Inflammatory macrophage (primary cell): ENCODE measurements at regions not wholly inside any gene's neighbourhood (a gene's known extent, or its start where the extent isn't known, plus 50 kb on each side); places are given as distances from the start of the nearest gene placed in this dataset.
"Not testable (repeated sequence)": the region's sequence is repeated elsewhere in the genome, so short reads cannot be mapped to it uniquely, and the experiment has no call there.

Experiments
- DNase-seq, 2 donors: peaks; one replicate each; pipeline ENCODE4 v3.0.0-alpha.2; 2020 to 2022

DNA sequence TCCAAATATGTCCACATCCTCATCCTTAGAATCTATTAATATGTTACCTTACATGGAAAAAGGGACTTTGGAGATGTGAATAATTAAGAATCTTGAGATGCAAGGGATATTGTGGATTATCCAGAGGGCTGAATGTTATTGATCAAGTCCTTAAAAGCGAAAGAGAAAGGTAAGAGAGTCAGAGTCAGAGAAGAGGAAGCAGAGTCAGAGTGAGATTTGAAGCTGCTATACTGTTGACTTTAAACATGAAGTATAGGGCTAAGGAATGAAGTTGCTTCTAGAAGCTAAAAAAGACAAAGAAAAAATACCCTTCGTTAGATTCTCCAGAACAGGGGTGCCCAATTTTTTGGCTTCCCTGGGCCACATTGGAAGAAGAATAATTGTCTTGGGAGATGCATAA is 627.2 kb upstream of the SLITRK6 start:
- DNase-seq, result no peak

DNA sequence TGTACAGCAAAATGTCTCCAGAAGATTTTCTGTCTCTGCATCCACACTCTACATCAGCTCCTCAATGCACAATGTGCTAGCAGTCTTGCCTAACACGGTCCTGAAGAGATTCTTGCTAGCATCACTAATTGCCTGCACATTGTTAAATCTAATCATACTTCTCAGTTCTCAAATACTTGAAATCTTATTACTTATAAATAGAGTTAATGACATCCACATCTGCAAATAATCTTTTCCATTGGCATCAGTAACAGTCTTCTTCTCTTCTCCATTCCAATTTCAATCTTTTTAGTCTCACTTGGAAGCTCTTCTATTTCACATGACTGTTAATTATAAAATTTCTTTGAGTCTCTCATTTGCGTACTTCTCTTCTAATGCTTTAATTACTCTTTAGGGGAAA is 630.5 kb upstream of the SLITRK6 start:
- no peak for DNase-seq

DNA sequence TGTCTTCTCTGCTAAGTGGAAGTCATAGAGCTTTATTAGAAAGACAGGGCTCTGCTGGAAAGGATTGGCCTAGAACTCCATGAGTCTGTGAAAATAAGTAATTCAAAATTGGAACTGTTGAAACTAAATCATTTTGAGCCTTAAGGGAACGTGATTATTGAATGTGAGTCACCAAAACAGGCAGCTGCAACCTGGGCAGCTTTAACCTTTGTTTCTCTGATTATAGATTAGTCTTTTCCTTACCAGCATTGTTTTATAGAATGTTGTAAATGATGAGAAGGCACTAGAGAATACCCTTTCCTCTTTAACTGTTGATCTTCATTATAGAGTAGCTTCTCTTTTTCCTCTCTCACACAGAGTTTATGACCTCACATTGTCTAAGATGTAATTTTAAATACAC is 638.8 kb upstream of the SLITRK6 start:
- no peak for DNase-seq

DNA sequence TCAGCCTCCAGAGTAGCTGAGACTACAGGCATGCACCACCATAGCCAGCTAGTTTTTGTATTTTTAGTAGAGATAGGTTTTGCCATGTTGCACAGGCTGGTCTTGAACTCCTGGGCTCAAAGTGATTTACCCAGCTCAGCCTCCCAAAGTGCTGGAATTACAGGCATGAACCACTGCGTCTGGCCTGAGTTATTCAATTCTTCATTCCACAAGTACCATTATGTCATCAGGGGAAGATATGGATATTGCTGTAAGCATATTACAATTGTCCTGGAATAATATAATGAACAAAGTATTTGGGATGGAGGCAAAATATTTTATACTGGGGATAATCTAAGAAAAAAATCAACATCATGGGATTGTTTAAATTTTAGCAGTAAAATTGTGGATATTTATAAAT is 646.0 kb upstream of the SLITRK6 start:
- DNase-seq, result no peak

DNA sequence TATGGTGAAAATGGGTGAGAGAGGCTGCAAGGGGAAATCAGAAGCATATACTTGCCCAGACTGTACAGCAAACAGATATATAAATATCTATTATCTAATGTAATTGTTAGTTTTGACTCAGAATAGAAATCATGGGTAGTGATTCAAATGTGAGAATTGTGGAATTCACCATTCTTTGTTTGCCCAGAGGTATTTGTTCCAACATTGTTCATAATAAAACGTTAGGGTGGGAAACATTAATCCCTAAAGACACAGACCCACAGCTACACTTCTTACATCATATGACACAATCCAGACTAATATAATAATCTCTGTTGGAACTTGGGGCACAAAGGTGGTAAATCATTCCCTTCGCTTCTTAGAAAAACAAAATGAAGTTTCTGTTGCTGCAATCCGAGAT is 646.5 kb upstream of the SLITRK6 start:
- no peak for DNase-seq

DNA sequence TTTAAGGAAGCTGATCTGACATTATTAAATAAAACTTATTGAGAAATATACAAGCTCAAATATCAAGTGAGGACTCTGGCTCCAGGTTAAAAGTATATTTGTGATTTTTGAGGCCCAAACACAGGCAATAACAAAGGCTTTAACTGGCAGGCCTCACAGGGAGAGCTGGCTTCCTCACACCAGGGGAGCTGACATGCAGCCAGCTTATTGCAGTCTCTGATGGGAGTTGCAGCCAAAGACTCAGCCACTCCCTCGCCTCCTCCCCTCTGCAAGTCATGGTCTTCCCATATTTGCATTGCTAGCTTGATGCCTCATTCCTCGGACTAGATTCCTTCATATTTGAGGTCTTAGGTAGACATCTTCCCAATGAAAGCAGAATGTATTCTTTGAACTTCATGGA is 647.1 kb upstream of the SLITRK6 start:
- no peak for DNase-seq

DNA sequence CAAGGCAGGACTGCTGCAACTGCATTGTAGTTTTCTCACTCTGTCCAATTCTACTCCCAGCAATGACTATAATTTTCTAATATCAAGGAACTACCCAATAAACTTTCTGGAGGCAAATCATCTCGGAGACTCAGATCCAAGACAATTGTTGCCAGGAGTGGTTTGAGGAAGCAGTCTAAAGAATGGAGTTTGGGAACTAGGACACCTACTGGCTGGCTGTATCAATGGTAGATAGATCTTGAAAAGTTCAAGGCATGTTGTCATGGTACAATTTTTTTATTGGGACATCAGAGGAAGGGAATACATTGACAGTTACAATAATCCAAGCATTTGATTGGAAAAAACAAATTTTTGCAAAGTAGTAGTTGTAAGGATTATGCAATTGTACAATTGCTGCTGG is 648.3 kb upstream of the SLITRK6 start:
- DNase-seq, result no peak

DNA sequence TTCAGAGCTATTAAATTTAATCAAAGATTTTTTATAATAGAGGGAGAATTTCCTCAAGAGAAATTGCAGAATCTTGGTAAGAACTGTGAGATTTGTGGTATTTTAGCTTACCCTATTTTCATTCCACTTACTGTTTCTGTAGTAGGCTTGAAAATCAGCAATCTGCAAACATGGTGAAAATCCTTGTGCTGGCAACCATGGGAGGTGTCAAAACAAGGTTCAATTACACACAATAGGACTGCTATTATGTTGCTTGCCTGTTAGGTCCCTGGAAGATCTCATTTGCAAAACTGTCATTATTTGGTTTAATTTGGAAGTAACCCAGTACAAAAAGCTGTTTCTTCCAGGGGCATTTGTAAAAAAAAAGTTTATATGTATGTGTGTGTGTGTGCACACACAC is 662.8 kb upstream of the SLITRK6 start:
- no peak for DNase-seq

DNA sequence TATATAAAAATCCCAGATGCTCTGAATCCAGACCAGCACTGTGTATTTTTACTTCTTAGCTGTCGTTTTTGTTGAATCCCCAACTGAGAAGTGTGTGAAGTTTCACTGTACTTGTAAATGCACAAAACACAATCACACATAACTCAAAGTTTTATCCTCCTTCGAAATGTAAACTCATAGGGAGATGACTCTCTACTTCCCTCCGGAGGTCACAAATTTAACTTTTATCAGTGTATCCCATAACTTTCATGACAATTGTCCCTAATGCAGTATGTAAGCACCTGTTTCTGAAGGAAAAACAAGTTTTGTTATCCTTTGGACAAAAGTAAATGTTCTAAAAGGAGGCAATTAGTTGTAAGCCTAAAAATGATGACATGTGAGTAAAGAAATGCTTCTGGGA is 665.0 kb upstream of the SLITRK6 start:
- no peak for DNase-seq

DNA sequence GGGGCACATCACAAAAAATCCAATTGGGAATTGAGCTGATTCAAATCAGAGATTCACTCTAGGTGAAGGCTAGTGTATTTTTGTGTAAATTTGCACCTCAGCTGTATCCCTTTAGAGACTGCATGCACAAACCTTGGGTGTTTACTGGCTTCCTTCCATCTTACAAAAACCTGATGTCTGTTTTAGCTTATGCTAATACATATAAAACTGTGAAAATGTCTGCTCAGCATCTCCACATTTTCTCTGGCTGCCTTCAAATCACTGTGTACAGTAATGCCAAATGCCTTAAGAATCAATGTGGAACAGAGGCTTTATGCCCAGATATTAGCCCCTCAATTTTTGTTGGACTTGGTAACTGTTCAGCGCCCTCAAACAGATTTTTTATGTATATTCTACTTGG is 675.8 kb upstream of the SLITRK6 start:
- DNase-seq, result no peak

DNA sequence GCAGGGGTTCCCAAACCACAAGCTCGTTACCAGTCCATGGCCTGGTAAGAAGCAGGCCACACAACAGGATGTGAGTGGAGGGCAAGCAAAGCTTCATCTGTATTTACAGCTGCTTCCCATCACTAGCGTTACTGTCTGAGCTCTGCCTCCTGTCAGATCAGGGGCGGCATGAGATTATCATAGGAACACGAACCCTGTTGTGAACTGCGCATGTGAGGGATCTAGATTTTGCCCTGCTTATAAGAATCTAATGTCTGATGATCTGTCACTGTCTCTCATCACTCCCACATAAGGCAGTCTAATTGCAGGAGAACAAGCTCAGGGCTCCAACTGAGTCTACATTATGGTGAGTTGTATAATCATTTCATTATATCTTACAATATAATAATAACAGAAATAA is 677.4 kb upstream of the SLITRK6 start:
- DNase-seq, result no peak

DNA sequence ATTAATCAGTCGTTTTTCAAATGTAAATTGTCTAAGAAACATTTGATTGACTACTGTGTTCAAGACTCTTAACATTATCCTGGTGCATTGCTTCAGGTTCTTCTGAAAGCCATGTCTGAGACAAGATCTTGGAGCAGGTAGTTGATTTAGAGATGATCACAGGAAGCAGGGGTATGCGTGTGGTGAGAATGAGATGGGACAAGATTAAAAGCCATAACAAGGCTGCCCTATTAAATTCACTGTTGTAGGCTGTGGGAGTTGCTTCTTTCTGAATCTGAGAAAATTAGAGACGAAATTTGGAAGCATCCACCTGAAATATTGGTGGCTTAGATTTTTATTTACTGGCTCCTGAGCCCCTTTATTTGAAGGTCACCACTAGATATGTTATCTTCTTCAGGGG is 687.4 kb upstream of the SLITRK6 start:
- no peak for DNase-seq

DNA sequence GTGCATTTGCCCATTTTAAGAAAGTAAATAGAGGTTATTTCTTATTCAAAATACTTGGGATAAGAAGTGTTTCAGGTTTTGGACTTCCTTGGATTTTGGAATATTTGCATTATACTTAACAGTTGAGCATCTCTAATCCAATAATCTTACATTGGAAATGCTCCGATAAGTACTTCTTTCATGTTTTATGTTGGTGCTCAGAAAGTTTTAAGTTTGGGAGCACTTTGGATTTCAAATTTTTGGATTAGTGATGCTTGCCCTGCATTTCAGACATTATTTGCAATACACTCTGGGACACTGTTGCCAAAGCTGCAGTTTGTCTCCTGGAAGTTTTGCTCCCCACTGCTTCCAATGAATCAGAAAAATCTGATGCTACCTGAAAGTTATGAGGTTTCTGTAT is 691.9 kb upstream of the SLITRK6 start:
- DNase-seq, result no peak

DNA sequence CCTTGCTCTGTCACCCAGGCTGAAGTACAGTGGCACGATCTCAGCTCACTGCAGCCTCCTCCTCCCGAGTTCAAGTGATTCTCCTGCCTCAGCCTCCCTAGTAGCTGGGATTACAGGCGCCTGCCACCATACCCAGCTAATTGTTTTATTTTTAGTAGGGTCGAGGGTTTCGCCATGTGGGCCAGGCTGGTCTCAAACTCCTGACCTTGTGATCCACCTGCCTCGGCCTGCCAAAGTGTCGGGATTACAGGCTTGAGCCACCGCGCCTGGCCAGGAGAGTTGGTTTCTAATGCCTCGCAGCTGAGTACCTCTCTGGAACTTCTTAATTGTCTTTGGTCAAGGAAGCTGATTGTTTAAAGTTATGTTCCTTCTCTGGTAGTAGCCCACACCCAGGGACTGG is 702.7 kb upstream of the SLITRK6 start:
- DNase-seq, result not testable (repeated sequence)

DNA sequence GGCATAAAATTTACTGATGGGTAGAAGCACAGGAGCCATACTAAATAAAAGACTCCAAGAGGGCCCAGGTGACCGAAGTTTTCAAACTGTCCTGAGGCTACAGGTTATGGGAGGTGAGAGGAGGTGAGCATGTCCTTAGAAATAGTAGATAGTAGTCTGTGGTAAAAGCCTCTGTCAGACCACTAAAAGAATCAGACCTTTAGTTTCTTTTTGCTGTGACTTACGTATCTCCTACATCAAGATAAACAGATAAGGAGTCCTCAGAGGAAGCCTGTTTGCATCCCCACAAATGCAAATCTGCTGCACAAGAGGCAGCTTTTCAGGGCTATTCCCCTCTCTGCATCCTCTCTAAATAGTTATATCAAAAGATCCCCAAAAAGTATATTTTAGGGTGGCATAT is 711.6 kb upstream of the SLITRK6 start:
- no peak for DNase-seq

DNA sequence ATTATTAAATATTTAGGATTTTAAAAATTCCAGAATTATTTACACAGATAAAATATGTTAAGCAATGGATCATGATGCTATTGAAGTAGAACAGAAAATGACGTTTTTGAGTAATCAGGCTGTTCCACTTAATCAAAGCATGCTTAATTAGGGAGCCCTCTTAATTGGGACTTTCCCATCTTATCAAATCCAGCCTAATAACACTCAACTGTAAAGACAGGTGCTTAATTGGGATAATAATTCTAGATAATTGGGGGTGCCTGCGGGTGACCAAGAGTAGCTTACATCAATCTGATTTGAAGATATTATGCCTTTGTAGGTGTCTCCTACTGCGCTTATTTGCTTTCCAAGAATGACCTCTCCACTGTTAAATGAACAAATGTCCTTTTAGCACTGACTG is 742.2 kb upstream of the SLITRK6 start:
- DNase-seq, result no peak

DNA sequence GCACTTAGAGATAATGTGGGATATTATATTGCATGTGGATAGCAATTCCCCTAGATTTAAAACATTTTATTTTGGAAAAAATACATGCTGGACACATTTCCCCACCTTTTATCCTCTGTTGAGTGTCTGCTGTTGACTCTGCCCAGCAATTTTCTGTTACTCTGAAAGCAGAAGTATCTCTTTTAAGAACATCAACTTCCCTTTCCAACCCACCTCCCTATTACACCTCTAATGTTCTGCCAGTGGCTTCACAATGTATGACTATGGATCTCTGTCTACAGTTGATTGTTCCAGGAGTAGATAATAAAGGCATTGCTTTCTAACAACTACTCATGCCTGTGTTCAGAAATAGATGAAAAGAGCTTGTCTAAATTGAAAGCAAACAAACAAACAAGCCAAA is 754.8 kb upstream of the SLITRK6 start:
- no peak for DNase-seq

DNA sequence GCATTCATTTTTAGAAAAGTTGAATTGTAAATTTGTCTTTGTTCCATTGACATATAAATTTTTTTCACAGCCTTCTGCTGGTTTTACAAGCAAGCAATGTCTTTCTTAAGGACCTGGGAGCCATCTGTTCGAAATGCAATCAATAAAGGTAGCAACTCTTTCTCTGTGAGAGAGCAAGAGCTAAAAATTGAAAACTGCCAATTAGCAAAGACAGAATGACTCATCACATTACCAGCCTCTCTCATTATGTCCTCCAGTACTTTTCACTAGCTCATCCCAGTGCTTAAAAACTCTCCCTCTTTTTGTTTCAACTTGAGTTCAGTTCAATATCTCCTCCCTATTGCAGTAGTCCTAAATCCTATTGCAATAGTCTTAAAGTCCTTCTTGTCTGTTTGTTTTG is 760.7 kb upstream of the SLITRK6 start:
- no peak for DNase-seq

DNA sequence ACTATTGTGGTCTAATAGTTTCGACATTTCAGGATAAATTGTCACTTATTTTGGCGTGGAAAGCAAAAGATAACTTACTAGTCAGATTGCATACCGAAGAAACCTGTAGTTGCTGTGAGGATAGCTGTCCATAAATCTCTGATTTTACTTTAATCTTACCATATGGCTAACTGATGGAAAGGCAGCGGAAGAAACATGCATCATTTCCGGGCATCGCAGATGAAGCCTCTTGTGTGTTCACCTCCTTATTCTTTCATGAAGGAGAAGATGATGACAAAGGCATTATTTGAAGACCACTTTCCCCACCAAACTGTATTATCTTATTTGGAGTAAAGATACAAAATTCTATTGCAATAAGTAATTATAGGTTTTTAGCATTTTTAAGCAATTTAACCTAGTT is 763.6 kb upstream of the SLITRK6 start:
- DNase-seq, result no peak

DNA sequence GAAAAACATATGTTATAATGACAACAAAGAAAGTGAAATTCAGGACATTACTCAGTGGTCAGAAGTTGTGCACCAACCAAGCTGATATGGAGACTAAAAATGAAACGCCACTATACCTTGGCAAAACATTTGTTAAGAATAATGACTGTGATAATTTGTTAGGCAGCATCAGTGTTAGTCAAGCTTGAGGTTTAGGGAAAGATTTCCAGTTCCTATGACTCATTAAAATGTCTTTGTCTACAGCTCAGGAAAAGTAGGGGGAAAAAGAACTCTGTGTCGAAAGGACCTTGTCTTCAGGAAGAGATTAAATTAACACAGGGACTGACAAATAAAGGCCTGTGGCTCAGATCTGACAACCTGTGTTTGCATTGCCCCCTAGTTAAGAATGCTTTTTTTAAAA is 764.1 kb upstream of the SLITRK6 start:
- no peak for DNase-seq

DNA sequence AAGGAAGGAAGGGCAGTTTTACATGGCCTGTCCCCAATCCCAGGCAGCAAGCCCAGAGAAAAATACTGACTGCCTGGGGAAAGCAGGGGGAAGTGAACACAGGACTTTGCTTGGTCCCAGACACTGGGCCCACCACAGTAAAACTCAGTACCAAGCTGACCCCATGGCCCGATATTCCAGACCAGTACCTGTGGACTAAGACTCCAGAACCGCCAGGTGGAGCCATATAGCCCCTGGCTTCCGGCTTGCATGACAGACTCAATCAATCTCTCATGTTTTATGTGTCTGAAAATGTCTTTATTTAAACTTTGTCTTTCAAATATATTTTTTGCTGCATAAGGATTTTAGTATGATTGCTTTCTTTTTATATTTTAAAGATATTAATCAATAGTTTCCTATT is 767.9 kb upstream of the SLITRK6 start:
- no peak for DNase-seq

DNA sequence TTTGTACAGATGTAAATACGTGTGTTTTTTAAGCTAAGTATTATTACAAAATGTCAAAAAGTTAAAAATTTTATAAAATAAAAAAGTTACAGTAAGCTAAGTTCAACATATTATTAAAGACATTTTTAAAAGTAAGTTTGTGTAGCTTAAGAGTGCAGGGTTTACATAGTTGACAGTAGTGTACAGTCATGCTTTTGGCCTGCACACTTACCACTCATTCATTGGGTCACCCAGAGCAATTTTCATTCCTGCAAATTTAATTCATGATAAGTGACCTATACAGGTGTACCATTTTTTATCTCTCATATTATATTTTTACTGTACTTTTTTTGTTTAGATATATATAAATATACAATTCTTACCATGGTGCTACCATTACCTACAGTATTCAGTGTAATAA is 769.9 kb upstream of the SLITRK6 start:
- DNase-seq, result no peak

DNA sequence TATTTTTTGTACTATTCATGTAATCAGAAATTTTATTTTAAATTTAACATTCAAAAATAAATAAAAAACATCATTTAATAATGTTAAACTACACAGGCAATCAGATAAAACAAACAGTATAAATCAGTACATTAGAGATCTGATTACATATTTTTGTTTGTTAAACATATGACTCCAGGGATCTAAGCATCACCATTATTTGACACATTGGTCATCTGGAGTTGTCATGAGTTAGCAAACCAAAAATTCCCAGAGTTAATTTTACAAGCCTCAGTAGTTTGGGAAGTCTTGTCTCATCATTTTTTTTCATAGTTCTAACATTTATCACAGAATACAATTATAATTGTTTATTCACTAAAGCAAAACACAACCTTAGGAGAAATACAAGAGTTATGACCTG is 770.8 kb upstream of the SLITRK6 start:
- DNase-seq, result no peak

DNA sequence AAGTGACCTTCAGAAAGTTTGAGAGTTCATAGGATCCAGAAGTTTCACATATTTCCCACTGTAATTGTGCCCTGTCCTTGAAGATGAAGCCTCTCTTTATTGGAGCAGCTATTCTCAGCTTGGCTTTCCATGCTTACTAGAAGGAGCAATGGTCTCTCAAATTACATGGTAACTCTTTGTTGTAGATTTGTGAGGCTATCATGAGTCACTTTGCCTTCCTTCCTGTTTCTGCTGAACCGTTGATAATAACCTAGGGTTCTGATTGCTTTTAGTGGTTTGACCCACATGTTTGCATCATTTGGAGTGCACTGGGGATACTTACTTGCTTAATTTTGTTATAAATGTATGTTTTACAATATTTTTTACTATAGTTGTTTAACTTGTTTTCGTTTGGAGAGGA is 772.9 kb upstream of the SLITRK6 start:
- DNase-seq, result no peak

DNA sequence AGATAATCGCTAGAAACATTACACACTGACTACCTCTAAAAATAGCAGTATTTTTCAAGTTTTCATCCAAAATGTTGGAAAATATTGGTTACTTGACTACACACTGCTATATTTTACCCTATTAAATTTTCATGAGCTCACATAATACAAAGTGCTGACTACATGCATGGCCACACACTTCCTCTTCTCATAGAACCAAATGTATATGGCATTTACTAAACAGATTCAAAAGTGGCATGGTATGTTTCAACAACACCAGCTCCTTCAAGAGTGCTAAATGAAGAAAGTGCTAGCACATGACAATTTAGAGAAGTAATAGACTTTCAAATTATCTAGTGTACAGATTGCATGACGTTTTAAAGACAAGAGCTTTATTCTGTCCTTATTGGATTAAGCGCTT is 780.4 kb upstream of the SLITRK6 start:
- no peak for DNase-seq

DNA sequence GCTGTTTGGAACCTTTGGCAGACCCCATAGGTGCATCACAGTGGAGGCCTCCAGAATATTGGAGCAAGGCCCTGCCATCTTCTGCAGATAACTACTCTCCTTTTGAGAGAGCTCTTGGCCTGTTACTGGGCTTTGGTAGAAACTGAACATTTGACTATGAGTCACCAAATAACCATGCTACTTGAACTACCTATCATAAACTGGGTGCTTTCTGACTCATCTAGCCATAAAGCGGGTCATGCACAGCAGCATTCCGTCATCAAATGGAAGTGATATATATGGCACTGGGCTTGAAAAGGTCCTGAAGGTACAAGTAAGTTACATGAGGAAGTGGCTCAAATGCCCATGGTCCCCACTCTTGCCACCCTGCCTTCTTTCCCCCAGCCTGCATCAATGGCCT is 782.5 kb upstream of the SLITRK6 start:
- no peak for DNase-seq
